ENCODE measurements at regions not wholly inside any gene's neighbourhood (a gene's known extent, or its start where the extent isn't known, plus 50 kb on each side); places are given as distances from the start of the nearest gene placed in this dataset.

DNA sequence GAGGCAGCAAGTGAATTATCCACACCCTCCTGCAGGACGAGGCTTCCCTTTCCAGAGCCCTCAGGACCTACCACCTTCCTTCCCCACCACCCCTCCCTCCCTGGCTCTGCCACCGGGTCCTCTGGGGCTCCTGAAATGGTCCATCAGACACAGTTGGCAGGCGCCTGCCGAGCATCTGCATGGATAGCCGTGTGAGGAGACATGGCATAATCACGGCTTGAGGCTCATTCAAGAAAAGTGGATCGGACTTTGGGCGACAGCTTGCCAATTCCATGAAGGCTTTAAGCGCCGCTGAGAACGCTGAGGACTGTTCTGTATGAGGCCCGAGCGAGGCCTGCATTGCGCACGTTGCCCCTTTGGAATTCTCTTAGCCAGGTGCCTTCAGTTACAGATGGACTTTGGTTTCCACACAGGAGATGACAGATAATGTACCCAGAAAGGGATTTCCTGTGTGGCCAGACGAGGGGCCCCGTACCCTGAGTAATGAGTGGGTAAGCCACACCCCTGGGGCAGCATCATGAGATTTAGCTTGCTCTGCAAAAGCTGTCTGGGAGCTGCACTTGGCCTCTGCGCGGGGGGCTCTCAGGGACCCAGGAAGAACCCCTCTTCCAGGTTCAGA is 179.8 kb downstream of the OLFM1 start:
- TF ChIP-seq, protein P1, sequence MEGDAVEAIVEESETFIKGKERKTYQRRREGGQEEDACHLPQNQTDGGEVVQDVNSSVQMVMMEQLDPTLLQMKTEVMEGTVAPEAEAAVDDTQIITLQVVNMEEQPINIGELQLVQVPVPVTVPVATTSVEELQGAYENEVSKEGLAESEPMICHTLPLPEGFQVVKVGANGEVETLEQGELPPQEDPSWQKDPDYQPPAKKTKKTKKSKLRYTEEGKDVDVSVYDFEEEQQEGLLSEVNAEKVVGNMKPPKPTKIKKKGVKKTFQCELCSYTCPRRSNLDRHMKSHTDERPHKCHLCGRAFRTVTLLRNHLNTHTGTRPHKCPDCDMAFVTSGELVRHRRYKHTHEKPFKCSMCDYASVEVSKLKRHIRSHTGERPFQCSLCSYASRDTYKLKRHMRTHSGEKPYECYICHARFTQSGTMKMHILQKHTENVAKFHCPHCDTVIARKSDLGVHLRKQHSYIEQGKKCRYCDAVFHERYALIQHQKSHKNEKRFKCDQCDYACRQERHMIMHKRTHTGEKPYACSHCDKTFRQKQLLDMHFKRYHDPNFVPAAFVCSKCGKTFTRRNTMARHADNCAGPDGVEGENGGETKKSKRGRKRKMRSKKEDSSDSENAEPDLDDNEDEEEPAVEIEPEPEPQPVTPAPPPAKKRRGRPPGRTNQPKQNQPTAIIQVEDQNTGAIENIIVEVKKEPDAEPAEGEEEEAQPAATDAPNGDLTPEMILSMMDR (conservative IDR thresholded peaks at IDR 0.05), result no peak
- peak overlapping the region; percentile 13; the same call in 1 of the 2 replicates for H3K27ac ChIP-seq

DNA sequence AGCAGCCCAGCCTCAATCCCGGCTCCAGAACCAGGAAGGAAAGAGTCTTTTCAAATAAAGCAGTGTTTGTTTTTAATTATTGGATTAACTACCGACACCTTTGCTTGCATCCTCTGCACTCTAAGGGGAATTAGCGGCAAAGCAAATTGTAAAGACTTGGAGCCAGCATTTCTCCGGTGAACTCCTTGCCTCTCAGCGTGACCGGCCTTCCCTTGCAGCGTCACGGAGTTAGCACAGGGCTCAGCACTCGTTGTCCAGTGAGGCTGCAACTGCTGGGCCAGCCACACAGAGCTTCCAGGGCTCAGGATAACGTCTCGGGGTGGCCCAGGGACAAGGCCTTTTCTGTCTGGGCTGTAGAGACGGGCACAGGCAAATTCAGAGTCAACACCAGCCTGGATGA is 180.6 kb downstream of the OLFM1 start:
- TF ChIP-seq, protein P1 (conservative IDR thresholded peaks at IDR 0.05), result no peak
- H3K27ac ChIP-seq, result peak overlapping the region; percentile 13; the same call in 1 of the 2 replicates

DNA sequence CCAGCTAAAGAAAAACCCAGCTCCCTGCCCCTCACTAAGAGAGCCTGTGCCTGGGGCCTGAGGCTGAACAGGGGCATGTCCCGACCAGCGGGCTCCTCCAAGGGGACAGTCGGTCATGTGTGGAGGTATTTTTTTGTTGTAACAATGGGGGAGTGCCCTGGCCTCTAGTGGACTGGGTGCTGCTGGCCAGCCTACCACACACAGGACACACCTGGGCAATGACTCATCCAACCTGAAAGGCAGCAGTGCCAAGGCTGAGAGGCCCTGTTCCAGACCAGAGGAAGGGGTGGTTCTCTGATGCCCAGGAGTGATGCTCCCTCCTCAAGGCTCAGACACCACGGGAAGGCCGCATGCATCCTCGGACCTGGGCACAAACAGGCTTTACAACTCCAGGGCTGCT is 181.5 kb downstream of the OLFM1 start:
- TF ChIP-seq, protein P1 (conservative IDR thresholded peaks at IDR 0.05), result no peak

DNA sequence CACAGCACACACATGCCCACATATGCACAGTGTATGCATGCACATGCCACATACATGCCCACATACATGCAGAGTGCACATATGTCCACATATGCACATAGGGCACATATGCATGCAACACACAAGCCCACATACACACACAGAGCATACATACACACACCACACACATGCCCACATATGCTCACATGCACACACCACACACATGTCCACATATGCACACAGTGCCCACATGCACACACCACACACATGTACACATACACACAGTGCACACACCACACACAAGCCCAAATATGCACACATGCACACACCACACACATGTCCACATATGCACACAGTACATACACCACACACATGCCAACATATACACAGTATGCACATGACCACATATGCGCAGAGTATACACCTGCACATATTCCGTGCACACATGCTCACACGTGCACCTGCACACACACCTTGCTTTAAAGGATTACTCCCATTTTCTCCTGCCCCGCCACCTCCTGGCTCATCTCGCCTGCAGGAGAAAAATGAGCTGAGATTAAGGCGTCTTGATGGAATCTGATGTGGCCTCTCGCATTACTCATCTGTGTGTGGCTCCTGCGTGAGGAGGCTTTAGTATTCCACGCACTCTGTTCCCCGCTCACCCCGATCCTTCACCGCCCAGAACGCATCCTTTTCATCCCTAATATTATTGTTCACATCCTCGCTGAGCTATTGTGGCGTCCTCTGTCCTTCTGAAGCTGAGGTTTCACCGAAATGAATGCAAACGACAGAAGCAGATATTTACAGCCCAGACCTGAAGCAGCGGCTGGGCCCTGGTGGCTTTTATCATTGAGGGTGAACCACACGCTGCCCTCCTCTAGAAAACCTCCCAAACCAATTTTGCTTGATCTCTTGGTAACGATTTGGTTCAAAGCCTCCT is 182.7 kb downstream of the OLFM1 start:
- H3K27ac ChIP-seq, result no peak overlapping the region
- TF ChIP-seq, protein P1 (conservative IDR thresholded peaks at IDR 0.05), result no peak

More for the DNA sequence above, 181.5 kb downstream of the OLFM1 start:
- H3K27ac ChIP-seq, result no peak overlapping the region

DNA sequence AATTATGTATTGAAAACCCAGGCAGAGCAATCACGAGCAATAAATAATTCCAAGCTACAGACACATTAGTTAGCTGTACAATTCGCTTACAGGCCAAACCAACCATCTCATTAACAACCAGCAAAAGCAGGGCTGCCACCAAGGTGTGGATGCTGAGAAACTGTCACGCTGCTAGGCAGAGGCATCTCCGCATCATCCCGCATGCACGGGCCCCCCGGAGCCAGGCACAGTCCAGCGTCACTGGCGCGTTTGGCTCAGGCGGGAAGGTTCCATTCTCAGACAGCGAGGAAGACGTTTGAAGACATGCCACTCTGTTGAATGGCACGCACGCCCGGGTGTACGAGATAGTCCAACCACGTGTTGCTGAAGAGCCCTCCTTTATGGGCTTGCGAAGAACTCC is 184.0 kb downstream of the OLFM1 start:
- no peak overlapping the region for H3K27ac ChIP-seq
- TF ChIP-seq, protein P1 (conservative IDR thresholded peaks at IDR 0.05), result no peak

DNA sequence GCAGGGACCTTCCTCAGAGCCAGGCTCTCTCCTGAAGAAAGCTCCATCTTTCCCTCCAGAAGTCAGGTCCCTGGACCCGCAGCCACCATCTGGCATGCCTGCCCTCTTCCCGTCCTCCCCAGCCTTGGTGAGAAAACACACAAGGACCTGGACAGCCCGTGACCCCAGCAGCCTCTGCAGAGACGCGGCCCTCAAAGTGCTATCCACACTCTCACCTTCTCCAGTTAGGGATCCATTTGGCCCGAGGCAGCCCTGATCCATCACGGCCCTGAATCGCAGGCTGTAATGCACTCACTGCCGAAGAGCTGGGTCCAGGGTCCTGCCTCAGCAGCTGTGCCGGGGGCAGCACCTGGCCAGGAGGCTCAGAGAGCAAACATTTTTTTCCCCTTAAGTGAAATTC is 185.1 kb downstream of the OLFM1 start:
- TF ChIP-seq, protein P1 (conservative IDR thresholded peaks at IDR 0.05), result no peak
- no peak overlapping the region for H3K27ac ChIP-seq

DNA sequence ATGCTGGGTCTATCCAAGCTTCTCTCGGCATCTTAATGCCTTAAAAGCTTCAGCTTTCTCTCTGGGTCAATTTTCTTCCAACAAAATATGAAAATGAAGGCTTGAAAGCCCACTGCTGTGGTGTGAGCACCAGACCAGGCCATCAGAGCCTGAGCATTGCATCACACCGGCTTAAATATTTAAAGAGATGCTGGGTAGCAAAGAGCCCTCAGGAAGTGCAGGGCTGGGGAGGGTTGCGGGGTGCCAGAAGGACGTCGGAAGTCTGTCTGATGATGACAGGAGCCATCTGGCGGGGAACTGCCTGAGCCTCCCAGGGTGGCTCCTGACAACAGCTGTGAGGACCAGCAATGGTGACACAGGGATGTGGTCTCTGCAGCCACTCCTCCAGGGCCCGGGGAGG is 185.5 kb downstream of the OLFM1 start:
- H3K27ac ChIP-seq, result no peak overlapping the region
- TF ChIP-seq, protein P1 (conservative IDR thresholded peaks at IDR 0.05), result no peak

All from VCaP (cell line).